ENCODE measurements at regions not wholly inside any gene's neighbourhood (a gene's known extent, or its start where the extent isn't known, plus 50 kb on each side); places are given as distances from the start of the nearest gene placed in this dataset.

GRCh38 chr3:116848248-116848829 lies 138.8 kb downstream of the TUSC7 start:
- DNase-seq (ENCODE audit: low spot score) = no peak

GRCh38 chr3:116849261-116849688 lies 139.7 kb downstream of the TUSC7 start:
- DNase-seq (ENCODE audit: low spot score) = no peak

GRCh38 chr3:116852803-116853202 lies 143.2 kb downstream of the TUSC7 start:
- DNase-seq (ENCODE audit: low spot score) = no peak

- no peak for DNase-seq (ENCODE audit: low spot score)
Observed at GRCh38 chr3:116863270-116863770, 153.7 kb downstream of the TUSC7 start.

GRCh38 chr3:116863822-116864589 lies 154.4 kb downstream of the TUSC7 start:
- DNase-seq (ENCODE audit: low spot score) = peak; percentile 27

GRCh38 chr3:116864590-116864927 lies 155.0 kb downstream of the TUSC7 start:
- no peak for DNase-seq (ENCODE audit: low spot score)

- DNase-seq (ENCODE audit: low spot score) = no peak
Observed at GRCh38 chr3:116870379-116870778, 160.8 kb downstream of the TUSC7 start.

GRCh38 chr3:116871905-116872304 lies 162.3 kb downstream of the TUSC7 start:
- DNase-seq (ENCODE audit: low spot score) = no peak

- no peak for DNase-seq (ENCODE audit: low spot score)
Observed at GRCh38 chr3:116872688-116873087, 163.1 kb downstream of the TUSC7 start.

- DNase-seq (ENCODE audit: low spot score) = no peak
Observed at GRCh38 chr3:116873142-116873541, 163.6 kb downstream of the TUSC7 start.

- DNase-seq (ENCODE audit: low spot score) = no peak
Observed at GRCh38 chr3:116877968-116878367, 168.4 kb downstream of the TUSC7 start.

- DNase-seq (ENCODE audit: low spot score) = no peak
Observed at GRCh38 chr3:116886202-116886893, 176.8 kb downstream of the TUSC7 start.

GRCh38 chr3:116896116-116896515 lies 186.5 kb downstream of the TUSC7 start:
- no peak for DNase-seq (ENCODE audit: low spot score)

GRCh38 chr3:116897382-116897781 lies 187.8 kb downstream of the TUSC7 start:
- peak; percentile 82 for DNase-seq (ENCODE audit: low spot score)

- DNase-seq (ENCODE audit: low spot score) = no peak
Observed at GRCh38 chr3:116899253-116899652, 189.7 kb downstream of the TUSC7 start.

- DNase-seq (ENCODE audit: low spot score) = no peak
Observed at GRCh38 chr3:116905334-116905733, 195.8 kb downstream of the TUSC7 start.

- no peak for DNase-seq (ENCODE audit: low spot score)
Observed at GRCh38 chr3:116905794-116906193, 196.2 kb downstream of the TUSC7 start.

GRCh38 chr3:116912116-116912515 lies 202.5 kb downstream of the TUSC7 start:
- no peak for DNase-seq (ENCODE audit: low spot score)

GRCh38 chr3:116914004-116914403 lies 204.4 kb downstream of the TUSC7 start:
- no peak for DNase-seq (ENCODE audit: low spot score)

- DNase-seq (ENCODE audit: low spot score) = no peak
Observed at GRCh38 chr3:116916836-116917235, 207.3 kb downstream of the TUSC7 start.

- no peak for DNase-seq (ENCODE audit: low spot score)
Observed at GRCh38 chr3:116920826-116921610, 211.4 kb downstream of the TUSC7 start.

GRCh38 chr3:116927918-116928317 lies 218.3 kb downstream of the TUSC7 start:
- no peak for DNase-seq (ENCODE audit: low spot score)

Measured in COLO829 (cell line).